CD4-positive, alpha-beta T cell treated with Interleukin-17A for 1 hour (primary cell): ENCODE measurements at regions not wholly inside any gene's neighbourhood (a gene's known extent, or its start where the extent isn't known, plus 50 kb on each side); places are given as distances from the start of the nearest gene placed in this dataset.
"Not testable (repeated sequence)": the region's sequence is repeated elsewhere in the genome, so short reads cannot be mapped to it uniquely, and the experiment has no call there.

Experiments
- DNase-seq: peaks from one replicate; pipeline ENCODE4 v3.0.0-alpha.2; 2020

- DNase-seq = no peak
Observed at GRCh38 chr6:150499882-150500312, 99.8 kb upstream of the PLEKHG1 start.

DNA sequence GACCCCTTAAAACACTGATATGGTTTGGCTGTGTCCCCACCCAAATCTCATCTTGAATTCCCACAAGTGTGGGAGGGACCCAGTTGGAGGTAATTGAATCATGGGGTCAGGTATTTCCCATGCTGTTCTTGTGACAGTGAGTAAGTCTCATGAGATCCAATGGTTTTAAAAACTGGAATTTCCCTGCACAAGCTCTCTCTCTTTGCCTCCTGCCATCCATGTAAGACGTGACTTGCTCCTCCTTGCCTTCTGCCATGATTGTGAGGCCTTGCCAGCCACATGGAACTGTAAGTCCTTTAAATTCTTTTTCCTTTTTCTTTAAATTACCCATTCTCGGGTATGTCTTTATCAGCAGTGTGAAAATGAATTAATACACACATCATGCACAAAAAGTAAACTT lies 99.1 kb upstream of the PLEKHG1 start:
- DNase-seq = not testable (repeated sequence)

- no peak for DNase-seq
Observed at GRCh38 chr6:150503041-150503440, 96.6 kb upstream of the PLEKHG1 start.

DNA sequence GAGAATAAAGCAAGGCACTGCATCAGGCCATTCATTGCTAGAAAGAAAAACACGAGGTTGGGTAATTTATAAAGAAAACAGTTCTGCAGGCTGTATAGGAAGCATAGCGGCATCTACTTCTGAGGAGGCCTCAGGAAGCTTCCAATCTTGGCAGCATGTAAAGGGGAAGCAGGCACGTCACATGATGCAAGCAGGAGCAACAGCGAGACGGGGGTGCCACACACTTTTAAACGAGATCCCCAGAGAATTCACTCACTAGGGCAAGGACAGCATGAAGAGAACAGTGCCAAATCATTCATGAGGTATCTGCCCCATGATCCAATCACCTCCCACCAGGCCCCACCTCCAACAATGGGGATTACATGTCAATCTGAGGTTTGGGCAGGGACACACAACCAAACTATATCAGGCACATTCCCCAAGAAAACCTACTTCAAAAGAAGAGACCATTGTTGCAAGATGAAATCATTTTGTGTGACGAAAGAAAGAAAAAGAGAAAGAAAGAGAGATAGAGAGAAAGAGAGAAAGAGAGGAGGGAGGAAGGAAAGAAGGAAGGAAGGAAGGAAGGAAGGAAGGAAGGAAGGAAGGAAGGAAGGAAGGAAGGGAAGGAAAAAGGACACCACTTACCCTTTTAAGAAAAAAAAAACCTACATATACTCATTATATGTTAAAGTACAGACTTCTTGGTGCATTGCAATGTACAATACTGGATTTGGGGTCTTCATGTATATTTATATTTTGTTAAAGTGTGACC lies 95.9 kb upstream of the PLEKHG1 start:
- DNase-seq = no peak

GRCh38 chr6:150507361-150507760 lies 92.3 kb upstream of the PLEKHG1 start:
- DNase-seq = not testable (repeated sequence)

DNA sequence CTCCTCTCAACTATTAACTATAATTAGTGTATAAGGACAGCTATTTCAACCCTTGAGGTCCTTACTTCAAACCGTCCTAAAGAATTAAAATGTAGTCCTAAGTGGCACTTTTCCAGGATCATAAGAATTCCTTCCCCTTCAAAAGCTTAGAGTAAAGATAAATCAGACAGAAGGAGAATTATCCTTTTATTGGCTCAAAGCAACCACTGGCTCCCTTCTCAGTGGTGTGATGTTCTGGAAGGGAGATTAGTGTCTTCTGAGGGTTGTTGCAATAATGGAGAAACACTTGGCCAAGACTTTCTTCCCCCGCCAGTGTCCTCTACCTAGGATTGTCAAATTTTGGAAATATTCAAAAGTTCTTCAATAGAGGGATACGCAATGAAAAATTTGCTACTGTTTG lies 89.1 kb upstream of the PLEKHG1 start:
- DNase-seq = no peak

GRCh38 chr6:150511313-150511712 lies 88.4 kb upstream of the PLEKHG1 start:
- DNase-seq = no peak

GRCh38 chr6:150514806-150515380 lies 84.8 kb upstream of the PLEKHG1 start:
- no peak for DNase-seq

- no peak for DNase-seq
Observed at GRCh38 chr6:150516199-150516598, 83.5 kb upstream of the PLEKHG1 start.

GRCh38 chr6:150517175-150517574 lies 82.5 kb upstream of the PLEKHG1 start:
- no peak for DNase-seq

DNA sequence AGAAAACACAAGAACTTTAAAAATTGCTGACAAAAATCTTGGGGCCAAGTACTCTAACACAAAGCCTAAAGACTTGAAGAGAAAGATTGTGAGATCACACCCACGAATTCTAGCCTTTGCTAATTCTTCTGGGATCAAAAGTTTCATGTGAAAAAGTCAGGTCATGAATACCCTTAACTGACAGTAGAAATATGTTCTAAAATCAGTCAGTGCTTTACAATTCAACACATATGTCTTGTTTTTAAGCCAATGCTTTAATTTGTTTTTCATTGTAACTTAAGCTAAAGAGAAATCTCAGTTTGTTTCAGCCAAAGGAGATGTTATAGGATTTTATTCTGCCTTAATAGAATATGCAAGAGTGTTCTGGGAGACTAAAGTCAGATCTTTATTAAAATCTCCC lies 78.2 kb upstream of the PLEKHG1 start:
- no peak for DNase-seq

DNA sequence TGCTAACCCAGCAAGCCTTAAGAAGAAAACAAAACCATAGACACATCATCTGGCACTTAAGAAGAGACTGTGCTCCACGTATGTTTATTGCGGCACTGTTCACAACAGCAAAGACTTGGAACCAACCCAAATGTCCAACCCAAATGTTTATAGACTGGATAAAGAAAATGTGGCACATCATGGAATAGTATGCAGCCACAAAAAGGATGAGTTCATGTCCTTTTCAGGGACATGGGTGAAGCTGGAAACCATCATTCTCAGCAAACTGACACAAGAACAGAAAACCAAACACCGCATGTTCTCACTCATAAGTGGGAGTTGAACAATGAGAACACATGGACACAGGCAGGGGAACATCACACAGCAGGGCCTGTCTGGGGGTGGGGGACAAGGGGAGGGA lies 76.5 kb upstream of the PLEKHG1 start:
- DNase-seq = not testable (repeated sequence)

- DNase-seq = no peak
Observed at GRCh38 chr6:150525300-150525699, 74.4 kb upstream of the PLEKHG1 start.

DNA sequence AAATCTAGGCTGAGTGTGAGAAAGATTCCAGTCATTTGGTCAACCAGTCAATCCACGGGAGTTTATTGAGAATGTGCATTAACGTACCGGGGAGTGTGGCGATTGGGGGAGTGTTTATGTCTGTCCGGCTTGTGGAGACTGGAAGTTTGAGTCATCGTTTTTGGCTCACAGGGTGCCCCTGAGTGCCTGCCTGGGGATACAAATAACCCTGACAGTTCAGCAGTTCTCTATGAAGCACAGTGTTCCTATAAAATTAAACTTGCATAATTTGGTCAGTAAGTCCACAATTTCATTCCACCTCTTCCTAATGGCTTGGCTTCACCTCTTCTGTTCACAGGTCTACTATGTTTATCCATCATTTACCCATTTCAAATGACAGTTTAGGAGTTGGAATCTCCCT lies 72.6 kb upstream of the PLEKHG1 start:
- DNase-seq = no peak

GRCh38 chr6:150528648-150529285 lies 70.9 kb upstream of the PLEKHG1 start:
- DNase-seq = no peak

GRCh38 chr6:150529646-150530045 lies 70.0 kb upstream of the PLEKHG1 start:
- no peak for DNase-seq

- no peak for DNase-seq
Observed at GRCh38 chr6:150531957-150532356, 67.7 kb upstream of the PLEKHG1 start.

DNA sequence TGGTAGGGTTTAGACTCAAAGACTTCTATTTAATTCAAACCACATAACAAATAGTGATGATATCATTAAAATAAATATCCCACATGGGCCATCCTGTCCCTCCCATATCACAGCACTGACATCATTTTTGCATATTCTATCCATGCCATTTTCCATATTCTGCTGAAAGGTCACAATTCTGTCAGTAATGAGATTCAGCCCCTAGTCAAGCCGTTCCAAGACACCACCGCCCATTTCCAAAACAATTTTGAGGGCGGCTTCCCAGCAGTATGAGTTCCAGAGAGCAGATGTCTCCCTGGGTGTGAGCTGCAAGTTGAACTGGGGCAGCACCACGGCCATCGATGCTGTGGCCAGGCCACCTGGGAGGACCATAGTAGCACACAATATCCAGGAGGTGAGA lies 65.1 kb upstream of the PLEKHG1 start:
- no peak for DNase-seq

DNA sequence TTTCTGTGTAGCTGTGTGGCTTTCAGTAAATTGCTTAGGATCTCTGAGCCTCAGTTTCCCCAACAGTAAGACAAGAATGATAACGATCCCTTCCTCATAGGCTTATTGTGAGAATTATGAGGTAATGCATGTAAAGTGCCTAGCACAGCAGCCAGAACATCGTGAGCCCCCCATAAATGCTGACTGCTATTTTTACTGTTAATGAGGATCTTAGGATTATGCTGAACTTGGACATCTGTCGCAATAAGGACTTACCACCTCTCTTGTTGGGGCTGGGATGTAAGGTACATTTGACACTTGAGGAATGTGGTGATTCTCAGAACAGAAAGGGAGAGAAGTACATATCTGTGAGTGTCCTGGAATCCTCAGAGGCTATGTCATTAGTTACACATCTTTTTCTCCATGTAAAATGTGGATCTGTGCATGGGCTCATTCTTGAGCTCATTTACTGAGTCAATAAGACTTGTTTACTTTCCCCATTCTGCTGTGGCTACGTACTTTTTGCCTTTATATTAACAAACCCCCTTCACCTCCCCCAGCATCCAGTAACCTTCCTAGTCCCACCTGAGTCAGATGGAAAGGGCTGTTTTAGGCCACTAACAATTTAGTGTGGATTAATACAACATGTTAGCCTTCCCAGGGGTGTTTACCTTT lies 64.4 kb upstream of the PLEKHG1 start:
- no peak for DNase-seq

GRCh38 chr6:150535818-150536220 lies 63.9 kb upstream of the PLEKHG1 start:
- no peak for DNase-seq

DNA sequence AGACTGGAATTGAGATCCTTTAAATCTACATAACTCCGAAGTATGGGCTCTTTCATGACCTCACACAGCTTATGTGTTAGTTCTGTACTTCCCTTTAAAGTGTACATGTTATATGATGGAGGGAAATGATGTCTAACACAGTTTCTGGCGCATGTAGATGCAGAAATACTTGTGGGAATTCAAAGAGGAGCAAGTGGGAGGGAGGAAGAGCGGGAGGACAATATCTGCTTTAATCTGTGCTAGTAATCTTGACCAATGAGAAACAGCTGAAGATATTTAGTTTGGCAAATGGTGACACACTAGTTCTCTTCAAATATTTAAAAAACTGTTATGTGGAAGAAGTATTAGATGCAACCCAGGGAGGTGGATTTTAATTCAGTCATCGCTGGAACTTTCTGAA lies 62.9 kb upstream of the PLEKHG1 start:
- DNase-seq = no peak

DNA sequence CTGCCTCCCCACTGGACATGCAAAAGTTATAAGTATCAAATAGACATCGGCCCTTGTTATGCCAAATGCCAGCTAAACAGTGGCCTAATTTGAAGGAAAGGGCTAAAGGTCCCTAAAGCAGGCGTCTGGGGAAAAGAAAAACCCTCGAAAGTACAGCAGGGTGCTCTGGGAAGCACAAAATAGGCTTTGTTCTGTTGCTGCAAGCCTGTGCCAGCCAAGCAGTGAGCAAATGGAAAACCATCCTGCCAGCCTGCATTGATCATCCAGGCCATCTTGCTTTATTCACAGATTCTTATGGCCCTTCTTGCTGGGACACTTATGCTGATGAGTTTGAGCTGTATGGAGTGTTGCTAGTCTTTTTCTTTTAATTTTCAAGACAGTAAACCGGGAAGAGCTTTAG lies 62.2 kb upstream of the PLEKHG1 start:
- no peak for DNase-seq

DNA sequence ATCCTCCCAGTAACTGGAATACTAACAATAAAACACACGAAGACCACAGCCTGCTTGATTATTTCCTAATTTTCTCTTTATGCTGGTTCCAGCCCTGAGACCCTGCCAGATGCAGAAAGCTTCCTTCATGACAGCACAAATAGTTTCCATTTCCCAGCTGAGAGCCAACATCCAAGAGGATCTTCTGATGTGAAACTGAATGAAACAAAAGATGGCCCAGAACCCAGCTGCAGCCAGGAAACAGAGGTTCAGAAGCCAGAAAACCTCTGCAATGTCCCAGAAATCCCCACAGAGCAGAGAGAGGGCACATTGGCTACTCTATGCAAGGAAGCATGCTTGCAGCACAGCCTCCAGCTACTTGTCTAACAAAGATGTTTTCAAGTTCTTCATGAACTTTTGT lies 61.8 kb upstream of the PLEKHG1 start:
- DNase-seq = no peak

DNA sequence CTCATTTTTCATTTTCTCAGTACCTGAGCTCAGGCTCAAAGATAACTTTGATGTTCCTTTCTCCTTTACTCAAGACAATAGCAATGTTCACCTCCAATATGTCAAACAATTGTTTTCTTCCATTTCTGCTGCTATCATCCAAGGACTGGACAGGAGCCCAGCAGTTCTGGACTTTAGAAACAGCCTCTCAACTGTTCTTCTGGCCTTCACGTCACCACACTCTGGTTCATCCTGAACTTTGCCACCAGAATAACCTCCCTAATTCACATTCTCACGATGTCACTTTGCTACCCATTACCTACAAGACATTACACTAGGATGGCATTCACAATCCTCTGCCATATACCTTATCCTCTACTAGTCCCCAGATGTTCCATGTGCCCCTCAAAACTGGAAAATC lies 60.6 kb upstream of the PLEKHG1 start:
- no peak for DNase-seq
